GM23338 (cell line): ENCODE measurements at regions not wholly inside any gene's neighbourhood (a gene's known extent, or its start where the extent isn't known, plus 50 kb on each side); places are given as distances from the start of the nearest gene placed in this dataset.

Experiments used
- CREB1 ChIP-seq: fragments of 250-450 bp; sonication (Bioruptor Pico); IDR thresholded peaks from 2 replicates; pipeline ENCODE4 v1.5.0; 2020; ENCODE audit warnings: low read depth, mild to moderate bottlenecking, moderate library complexity
- EZH2 ChIP-seq: fragments of 200-600 bp; sonication (generic); IDR thresholded peaks from one replicate; pipeline ENCODE4 v1.8.0; 2017; ENCODE audit warnings: antibody characterized with exemption, mild to moderate bottlenecking, low read depth; ENCODE audit not compliant: unreplicated experiment
- EZH2phosphoT487 ChIP-seq: fragments of 200-600 bp; sonication (generic); IDR thresholded peaks from one replicate; pipeline ENCODE4 v1.8.1; 2018; ENCODE audit warnings: antibody characterized with exemption; ENCODE audit not compliant: unreplicated experiment
- NANOG ChIP-seq: IDR thresholded peaks from 2 replicates; pipeline ENCODE4 v1.6.1; 2016; ENCODE audit warnings: antibody characterized with exemption, borderline replicate concordance
- POLR2AphosphoS5 ChIP-seq: IDR thresholded peaks from 2 replicates; pipeline ENCODE4 v1.6.1; 2016; ENCODE audit warnings: antibody characterized with exemption, low read depth
- STAT1 ChIP-seq: IDR thresholded peaks from one replicate; pipeline ENCODE4 v1.6.1; 2016; ENCODE audit warnings: antibody characterized with exemption; ENCODE audit not compliant: unreplicated experiment
- TF ChIP-seq, protein P1 (sequence below), 2 experiments: fragments of 200-600 bp in 1 of 2; sonication (generic) in 1 of 2; conservative IDR thresholded peaks; 2 replicates each; pipeline versions ENCODE4 v1.5.1 to v1.6.1; 2016 to 2017; ENCODE audit warnings: antibody characterized with exemption in 2 of 2, low read depth in 2 of 2, mild to moderate bottlenecking in 2 of 2, moderate library complexity in 1 of 2

- TF ChIP-seq, protein P1, sequence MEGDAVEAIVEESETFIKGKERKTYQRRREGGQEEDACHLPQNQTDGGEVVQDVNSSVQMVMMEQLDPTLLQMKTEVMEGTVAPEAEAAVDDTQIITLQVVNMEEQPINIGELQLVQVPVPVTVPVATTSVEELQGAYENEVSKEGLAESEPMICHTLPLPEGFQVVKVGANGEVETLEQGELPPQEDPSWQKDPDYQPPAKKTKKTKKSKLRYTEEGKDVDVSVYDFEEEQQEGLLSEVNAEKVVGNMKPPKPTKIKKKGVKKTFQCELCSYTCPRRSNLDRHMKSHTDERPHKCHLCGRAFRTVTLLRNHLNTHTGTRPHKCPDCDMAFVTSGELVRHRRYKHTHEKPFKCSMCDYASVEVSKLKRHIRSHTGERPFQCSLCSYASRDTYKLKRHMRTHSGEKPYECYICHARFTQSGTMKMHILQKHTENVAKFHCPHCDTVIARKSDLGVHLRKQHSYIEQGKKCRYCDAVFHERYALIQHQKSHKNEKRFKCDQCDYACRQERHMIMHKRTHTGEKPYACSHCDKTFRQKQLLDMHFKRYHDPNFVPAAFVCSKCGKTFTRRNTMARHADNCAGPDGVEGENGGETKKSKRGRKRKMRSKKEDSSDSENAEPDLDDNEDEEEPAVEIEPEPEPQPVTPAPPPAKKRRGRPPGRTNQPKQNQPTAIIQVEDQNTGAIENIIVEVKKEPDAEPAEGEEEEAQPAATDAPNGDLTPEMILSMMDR (conservative IDR thresholded peaks at IDR 0.05; ENCODE audit: low read depth in 2 of 2) = no peak
- TF ChIP-seq NANOG = no peak
- no peak for TF ChIP-seq EZH2
- TF ChIP-seq POLR2AphosphoS5 = no peak
- TF ChIP-seq STAT1 = no peak
- no peak for TF ChIP-seq EZH2phosphoT487
- no peak for TF ChIP-seq CREB1 (CRISPR knock-in tag)
These were observed 340.5 kb upstream of the NECTIN3 start for GRCh38 chr3:110731148-110731547.
